DOHH2 (cell line): ENCODE measurements at regions not wholly inside any gene's neighbourhood (a gene's known extent, or its start where the extent isn't known, plus 50 kb on each side); places are given as distances from the start of the nearest gene placed in this dataset.

Experiments used
- CTCF ChIP-seq: fragments of 200-600 bp; sonication (generic); IDR thresholded peaks from one replicate; pipeline ENCODE4 v1.5.1; 2014; ENCODE audit warnings: antibody characterized with exemption, mild to moderate bottlenecking, low read depth, low read length; ENCODE audit not compliant: poor library complexity, severe bottlenecking
- EZH2phosphoT487 ChIP-seq: fragments of 200-600 bp; sonication (generic); IDR thresholded peaks from 2 replicates; pipeline ENCODE4 v1.6.1; 2017; ENCODE audit warnings: borderline replicate concordance, mild to moderate bottlenecking, antibody characterized with exemption, low read length, moderate library complexity, mixed read lengths

- TF ChIP-seq EZH2phosphoT487 (no peak), CTCF (no peak)
Measured at GRCh38 chr1:189834813-189835212, 642.9 kb downstream of the BRINP3 start.
